Activated T-cell treated with anti-CD3 and anti-CD28 coated beads, Interleukin-2, amount 50 U/mL, for 24 hours (primary cell): ENCODE measurements at regions not wholly inside any gene's neighbourhood (a gene's known extent, or its start where the extent isn't known, plus 50 kb on each side); places are given as distances from the start of the nearest gene placed in this dataset.
"Not testable (repeated sequence)": the region's sequence is repeated elsewhere in the genome, so short reads cannot be mapped to it uniquely, and the experiment has no call there.

Source experiments
- DNase-seq: peaks from one replicate; pipeline ENCODE4 v3.0.0-alpha.2; 2020
- H3K27ac Mint-ChIP-seq: 2 replicates; pipeline ENCODE4 v1.8.0; 2020; ENCODE audit warnings: mild to moderate bottlenecking, mixed read lengths
- H3K27me3 Mint-ChIP-seq: 2 replicates; pipeline ENCODE4 v1.8.0; 2020; ENCODE audit warnings: mixed read lengths
- H3K36me3 Mint-ChIP-seq: 2 replicates; pipeline ENCODE4 v1.8.0; 2020; ENCODE audit warnings: low read depth, mixed read lengths
- H3K4me1 Mint-ChIP-seq: 2 replicates; pipeline ENCODE4 v1.8.0; 2020; ENCODE audit warnings: low read depth, mixed read lengths
- H3K4me3 Mint-ChIP-seq: 2 replicates; pipeline ENCODE4 v1.8.0; 2020; ENCODE audit warnings: mild to moderate bottlenecking, moderate library complexity, mixed read lengths
- H3K9me3 Mint-ChIP-seq: 2 replicates; pipeline ENCODE4 v1.8.0; 2020; ENCODE audit warnings: mixed read lengths

- Mint-ChIP-seq H3K27ac (no peak overlapping the region), H3K4me3 (no peak overlapping the region), H3K4me1 (no peaks in the 10 kb centered on the region), H3K36me3 (no peaks in the 10 kb centered on the region), H3K9me3 (peaks cover 2% of the 10 kb centered on the region), H3K27me3 (no peaks in the 10 kb centered on the region)
- no peak for DNase-seq
Measured at GRCh38 chr7:89837515-89837914, 316.8 kb upstream of the STEAP1 start.

DNA sequence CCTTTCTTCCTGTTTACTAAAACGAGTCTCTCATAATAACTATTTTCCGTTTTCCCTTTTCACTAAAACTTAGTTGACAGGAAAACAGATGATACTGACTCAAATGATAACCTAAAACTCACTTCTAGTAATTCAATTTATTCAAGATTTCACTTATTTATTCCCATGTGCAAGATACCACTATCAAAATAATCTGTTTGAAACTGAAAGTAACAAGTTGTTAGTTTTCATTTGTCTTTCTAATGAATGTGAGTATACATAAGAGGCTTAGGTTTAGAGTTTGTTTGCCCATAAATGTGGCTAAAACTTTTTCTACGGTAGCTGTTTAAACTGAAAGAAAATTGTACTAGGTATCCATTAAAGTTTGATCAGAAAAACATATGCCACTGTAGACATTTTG is 314.9 kb upstream of the STEAP1 start:
- H3K27me3 Mint-ChIP-seq: no peaks in the 10 kb centered on the region
- no peak overlapping the region for H3K27ac Mint-ChIP-seq
- peaks cover 2% of the 10 kb centered on the region for H3K9me3 Mint-ChIP-seq
- DNase-seq: no peak
- no peaks in the 10 kb centered on the region for H3K4me1 Mint-ChIP-seq
- H3K4me3 Mint-ChIP-seq: no peak overlapping the region
- no peaks in the 10 kb centered on the region for H3K36me3 Mint-ChIP-seq

- Mint-ChIP-seq H3K9me3 (peaks cover 4% of the 10 kb centered on the region), H3K36me3 (no peaks in the 10 kb centered on the region), H3K4me1 (no peaks in the 10 kb centered on the region), H3K27ac (no peak overlapping the region), H3K27me3 (no peaks in the 10 kb centered on the region), H3K4me3 (no peak overlapping the region)
- DNase-seq: no peak
Measured at GRCh38 chr7:89845952-89846351, 308.3 kb upstream of the STEAP1 start.

- Mint-ChIP-seq H3K27me3 (no peaks in the 10 kb centered on the region), H3K9me3 (peaks cover 3% of the 10 kb centered on the region), H3K4me1 (no peaks in the 10 kb centered on the region), H3K27ac (no peak overlapping the region), H3K4me3 (no peak overlapping the region), H3K36me3 (no peaks in the 10 kb centered on the region)
- no peak for DNase-seq
Measured at GRCh38 chr7:89849052-89849451, 305.2 kb upstream of the STEAP1 start.

GRCh38 chr7:89857053-89857452 is 297.2 kb upstream of the STEAP1 start:
- H3K4me1 Mint-ChIP-seq, H3K27me3 Mint-ChIP-seq, H3K36me3 Mint-ChIP-seq, H3K27ac Mint-ChIP-seq, DNase-seq, H3K4me3 Mint-ChIP-seq: not testable (repeated sequence)
- peaks cover 20% of the 10 kb centered on the region for H3K9me3 Mint-ChIP-seq

DNA sequence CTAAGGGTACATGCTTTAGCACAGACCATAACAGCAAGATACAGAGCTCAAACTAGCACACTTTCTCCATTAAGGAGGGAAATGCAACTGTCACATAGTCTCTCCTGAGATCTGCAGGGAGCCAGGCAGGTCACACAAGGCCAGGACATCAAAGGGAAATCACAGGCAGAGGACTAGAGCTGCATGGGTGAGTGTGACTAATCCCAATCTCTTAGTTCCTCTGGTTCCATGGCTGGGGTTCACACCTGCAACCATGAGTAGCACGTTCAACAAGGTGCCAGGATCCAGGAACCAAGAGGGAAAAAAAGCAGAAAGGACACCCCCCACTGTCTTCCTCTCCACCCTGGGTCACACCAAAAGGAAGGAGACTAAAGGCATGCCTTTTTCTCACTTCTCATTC is 296.5 kb upstream of the STEAP1 start:
- Mint-ChIP-seq H3K4me3 (no peak overlapping the region), H3K27me3 (no peaks in the 10 kb centered on the region)

DNA sequence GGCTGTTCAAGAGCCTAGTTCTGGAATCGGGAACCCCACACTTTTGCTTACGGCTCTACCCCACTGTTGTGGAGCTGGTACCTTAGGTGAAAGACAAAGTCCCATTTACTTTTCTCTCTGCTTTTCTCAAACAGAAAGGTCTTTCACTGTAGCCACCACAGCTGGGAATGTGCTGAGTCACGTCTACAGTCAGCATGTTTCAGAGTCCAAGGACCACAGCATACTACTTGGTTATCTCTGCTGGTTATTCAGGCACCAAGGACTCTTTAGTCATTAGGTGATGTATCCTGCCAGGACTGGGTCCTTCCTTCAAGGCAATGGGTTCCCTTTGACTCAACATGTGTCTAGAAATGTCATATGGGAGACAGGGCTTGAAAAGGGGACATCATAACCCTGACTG is 266.8 kb upstream of the STEAP1 start:
- no peaks in the 10 kb centered on the region for H3K9me3 Mint-ChIP-seq
- H3K4me3 Mint-ChIP-seq: no peak overlapping the region
- no peaks in the 10 kb centered on the region for H3K4me1 Mint-ChIP-seq
- H3K27ac Mint-ChIP-seq: no peak overlapping the region
- H3K27me3 Mint-ChIP-seq: no peaks in the 10 kb centered on the region
- no peak for DNase-seq
- no peaks in the 10 kb centered on the region for H3K36me3 Mint-ChIP-seq

More for the DNA sequence above, 296.5 kb upstream of the STEAP1 start:
- H3K4me1 Mint-ChIP-seq: no peaks in the 10 kb centered on the region
- H3K9me3 Mint-ChIP-seq: peaks cover 20% of the 10 kb centered on the region
- no peak for DNase-seq
- no peaks in the 10 kb centered on the region for H3K36me3 Mint-ChIP-seq
- no peak overlapping the region for H3K27ac Mint-ChIP-seq

- Mint-ChIP-seq H3K36me3 (no peaks in the 10 kb centered on the region), H3K27me3 (no peaks in the 10 kb centered on the region)
Measured at GRCh38 chr7:89908736-89909135, 245.5 kb upstream of the STEAP1 start.

DNA sequence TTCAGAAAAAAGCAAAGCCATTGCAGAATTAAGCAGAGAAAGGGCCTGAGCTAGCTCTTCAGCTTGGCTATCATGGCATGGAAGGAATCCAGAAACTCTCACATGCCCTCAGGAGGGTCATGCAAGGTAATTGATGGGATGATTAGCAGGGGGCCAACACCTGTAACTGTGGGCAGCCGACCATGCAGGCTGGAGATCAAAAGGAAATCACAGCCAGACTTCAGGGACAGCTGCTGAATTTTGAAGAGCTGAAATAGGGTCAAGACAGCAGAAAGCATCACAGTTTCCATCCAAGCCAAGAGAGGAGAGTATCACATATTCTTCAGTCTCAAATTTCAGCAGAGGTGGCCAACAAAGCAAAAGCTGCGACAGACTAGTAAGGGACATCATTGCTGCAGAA is 239.6 kb upstream of the STEAP1 start:
- Mint-ChIP-seq H3K36me3 (no peaks in the 10 kb centered on the region), H3K4me1 (no peaks in the 10 kb centered on the region), H3K27me3 (no peaks in the 10 kb centered on the region), H3K4me3 (no peak overlapping the region), H3K9me3 (no peaks in the 10 kb centered on the region), H3K27ac (no peak overlapping the region)
- DNase-seq: no peak

More at GRCh38 chr7:89908736-89909135, 245.5 kb upstream of the STEAP1 start:
- H3K27ac Mint-ChIP-seq: no peak overlapping the region
- no peak overlapping the region for H3K4me3 Mint-ChIP-seq
- no peak for DNase-seq
- H3K4me1 Mint-ChIP-seq: no peaks in the 10 kb centered on the region
- peaks cover 2% of the 10 kb centered on the region for H3K9me3 Mint-ChIP-seq

DNA sequence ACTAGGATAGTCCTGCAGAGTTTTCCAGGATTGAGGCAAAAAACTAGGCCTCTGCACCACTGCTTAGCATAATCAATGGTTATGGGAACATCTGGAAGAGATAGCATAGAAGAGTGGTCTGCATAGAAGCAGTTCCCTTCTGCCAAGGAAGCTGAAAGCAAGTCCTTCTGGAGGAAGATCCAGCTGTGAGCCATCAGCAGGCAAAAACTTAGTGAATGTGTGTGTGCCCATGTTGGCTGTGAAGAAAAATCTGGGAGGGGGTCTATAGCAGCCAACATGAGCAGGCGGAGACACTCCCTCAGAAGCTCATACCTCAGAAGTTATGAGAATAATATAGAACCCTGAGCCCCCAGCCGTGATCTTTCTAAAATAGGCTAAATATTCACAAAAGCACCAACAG is 228.1 kb upstream of the STEAP1 start:
- no peak overlapping the region for H3K4me3 Mint-ChIP-seq
- H3K9me3 Mint-ChIP-seq: no peaks in the 10 kb centered on the region
- no peaks in the 10 kb centered on the region for H3K27me3 Mint-ChIP-seq
- DNase-seq: no peak
- H3K36me3 Mint-ChIP-seq: no peaks in the 10 kb centered on the region
- H3K27ac Mint-ChIP-seq: no peak overlapping the region
- H3K4me1 Mint-ChIP-seq: no peaks in the 10 kb centered on the region

GRCh38 chr7:89926701-89927100 is 227.6 kb upstream of the STEAP1 start:
- Mint-ChIP-seq H3K9me3 (no peaks in the 10 kb centered on the region), H3K27ac (no peak overlapping the region), H3K36me3 (no peaks in the 10 kb centered on the region), H3K4me3 (no peak overlapping the region), H3K27me3 (no peaks in the 10 kb centered on the region), H3K4me1 (no peaks in the 10 kb centered on the region)
- no peak for DNase-seq

GRCh38 chr7:89927762-89928161 is 226.5 kb upstream of the STEAP1 start:
- DNase-seq: no peak
- no peaks in the 10 kb centered on the region for H3K4me1 Mint-ChIP-seq
- no peaks in the 10 kb centered on the region for H3K9me3 Mint-ChIP-seq
- no peak overlapping the region for H3K27ac Mint-ChIP-seq
- H3K36me3 Mint-ChIP-seq: no peaks in the 10 kb centered on the region
- H3K27me3 Mint-ChIP-seq: no peaks in the 10 kb centered on the region
- no peak overlapping the region for H3K4me3 Mint-ChIP-seq

DNA sequence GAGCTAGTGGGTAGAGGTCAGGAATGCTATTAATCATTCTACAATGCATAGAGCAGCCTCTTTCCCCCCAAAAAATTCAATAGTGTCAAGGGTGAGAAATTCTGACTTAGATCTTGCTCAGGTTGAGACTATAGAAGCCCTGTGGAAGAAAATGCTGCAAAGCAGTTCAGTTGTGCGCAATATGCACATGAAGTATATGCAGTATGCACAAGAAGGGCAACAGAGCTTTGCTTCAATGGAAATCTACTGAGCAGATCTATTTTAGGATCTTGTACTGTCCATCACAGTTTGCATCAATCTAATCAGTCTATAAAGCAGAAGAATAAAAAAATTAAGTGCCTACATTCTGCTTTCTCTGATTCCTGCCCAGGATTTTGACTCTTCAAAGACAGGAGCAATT is 225.8 kb upstream of the STEAP1 start:
- Mint-ChIP-seq H3K27me3 (no peaks in the 10 kb centered on the region), H3K36me3 (no peaks in the 10 kb centered on the region), H3K27ac (no peak overlapping the region), H3K4me1 (no peaks in the 10 kb centered on the region), H3K4me3 (no peak overlapping the region), H3K9me3 (no peaks in the 10 kb centered on the region)
- DNase-seq: no peak

DNA sequence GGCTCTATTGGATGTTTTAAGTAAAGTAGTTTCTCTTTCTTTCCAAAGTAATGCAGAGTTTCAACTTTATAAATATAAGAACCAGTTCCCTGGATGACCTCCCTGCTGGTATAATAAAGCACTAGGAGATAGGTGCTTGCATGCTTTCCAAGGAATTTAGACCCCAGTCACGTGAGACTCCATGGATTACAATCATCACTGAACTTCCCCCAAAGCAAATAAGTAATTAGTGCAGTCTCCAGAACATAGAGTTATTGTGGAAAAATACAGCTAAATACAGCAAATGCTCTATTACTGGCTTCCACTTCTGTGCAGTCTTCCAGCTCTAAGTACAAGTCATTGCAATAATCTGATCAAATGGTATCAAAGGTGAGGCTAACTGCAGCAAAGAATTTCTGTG is 220.2 kb upstream of the STEAP1 start:
- H3K9me3 Mint-ChIP-seq: peaks cover 3% of the 10 kb centered on the region
- no peaks in the 10 kb centered on the region for H3K36me3 Mint-ChIP-seq
- H3K4me1 Mint-ChIP-seq: no peaks in the 10 kb centered on the region

GRCh38 chr7:89943525-89944050 is 210.7 kb upstream of the STEAP1 start:
- H3K4me3 Mint-ChIP-seq: no peak overlapping the region
- DNase-seq: no peak
- H3K27me3 Mint-ChIP-seq: no peaks in the 10 kb centered on the region
- peaks cover 6% of the 10 kb centered on the region for H3K9me3 Mint-ChIP-seq
- H3K4me1 Mint-ChIP-seq: no peaks in the 10 kb centered on the region
- H3K27ac Mint-ChIP-seq: no peak overlapping the region
- H3K36me3 Mint-ChIP-seq: no peaks in the 10 kb centered on the region

More for the DNA sequence above, 220.2 kb upstream of the STEAP1 start:
- Mint-ChIP-seq H3K4me3 (no peak overlapping the region), H3K27me3 (no peaks in the 10 kb centered on the region), H3K27ac (no peak overlapping the region)
- DNase-seq: no peak

GRCh38 chr7:89958525-89959068 is 195.7 kb upstream of the STEAP1 start:
- no peak overlapping the region for H3K27ac Mint-ChIP-seq
- H3K27me3 Mint-ChIP-seq: no peaks in the 10 kb centered on the region

More at GRCh38 chr7:89958525-89959068, 195.7 kb upstream of the STEAP1 start:
- H3K9me3 Mint-ChIP-seq: peaks cover 8% of the 10 kb centered on the region
- no peaks in the 10 kb centered on the region for H3K36me3 Mint-ChIP-seq
- no peaks in the 10 kb centered on the region for H3K4me1 Mint-ChIP-seq
- DNase-seq: no peak
- H3K4me3 Mint-ChIP-seq: no peak overlapping the region
